Large intestine (tissue), 3 donors: ENCODE measurements at regions not wholly inside any gene's neighbourhood (a gene's known extent, or its start where the extent isn't known, plus 50 kb on each side); places are given as distances from the start of the nearest gene placed in this dataset.

Experiments used
- DNase-seq, 2 donors: peaks; one replicate each; pipeline versions ENCODE4 v3.0.0 to v3.0.0-alpha.2; 2013
- H3K27ac ChIP-seq: one replicate; pipeline ENCODE4 v1.5.1; 2013; ENCODE audit warnings: low read length
- H3K27me3 ChIP-seq: 2 replicates; pipeline ENCODE4 v1.6.1; 2013; ENCODE audit warnings: low read length; ENCODE audit not compliant: control insufficient read depth, insufficient read depth
- H3K36me3 ChIP-seq: 2 replicates; pipeline ENCODE4 v1.6.1; 2013; ENCODE audit warnings: low read length; ENCODE audit not compliant: control insufficient read depth, insufficient read depth
- H3K4me1 ChIP-seq: one replicate; pipeline ENCODE4 v1.6.1; 2013; ENCODE audit warnings: low read length; ENCODE audit not compliant: control insufficient read depth, insufficient read depth
- H3K4me3 ChIP-seq: one replicate; pipeline ENCODE4 v1.5.1; 2013; ENCODE audit warnings: low read length
- H3K9me3 ChIP-seq: one replicate; pipeline ENCODE4 v1.6.1; 2013; ENCODE audit warnings: mild to moderate bottlenecking, low read depth, low read length, moderate library complexity; ENCODE audit not compliant: control insufficient read depth
- WGBS: methylation state at CpG from one replicate; pipeline ENCODE4 v1.1.5; 2013; ENCODE audit warnings: low lambda C conversion rate; ENCODE audit not compliant: insufficient coverage; 5-methylcytosine and 5-hydroxymethylcytosine counted together

DNA sequence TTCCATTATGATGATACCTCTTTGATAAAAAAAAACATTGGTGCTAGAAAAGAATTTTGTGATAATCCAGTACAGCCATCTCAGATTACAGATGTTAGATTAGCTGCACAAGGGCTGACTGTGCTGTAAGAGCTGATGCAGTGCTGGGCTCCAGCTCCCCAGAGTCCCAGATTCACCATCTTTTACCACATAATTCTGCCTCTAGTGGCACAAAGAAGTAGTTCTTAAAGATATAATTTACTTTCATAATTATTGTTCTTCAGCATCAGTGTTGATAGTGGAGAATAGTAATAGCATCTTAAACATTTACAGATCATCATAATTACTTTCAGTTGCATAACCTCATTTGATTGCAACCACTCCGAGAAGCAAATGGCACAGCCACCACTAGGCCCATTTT lies 262.1 kb downstream of the BRINP2 start:
- 100% methylated on average over 1 of the region's 1 CpG for WGBS
- no peak for DNase-seq
- no peaks in the 10 kb centered on the region for H3K9me3 ChIP-seq
- H3K27me3 ChIP-seq, result no peaks in the 10 kb centered on the region
- H3K36me3 ChIP-seq, result no peaks in the 10 kb centered on the region
- no peaks in the 10 kb centered on the region for H3K4me1 ChIP-seq
- H3K4me3 ChIP-seq, result no peak overlapping the region
- no peak overlapping the region for H3K27ac ChIP-seq

DNA sequence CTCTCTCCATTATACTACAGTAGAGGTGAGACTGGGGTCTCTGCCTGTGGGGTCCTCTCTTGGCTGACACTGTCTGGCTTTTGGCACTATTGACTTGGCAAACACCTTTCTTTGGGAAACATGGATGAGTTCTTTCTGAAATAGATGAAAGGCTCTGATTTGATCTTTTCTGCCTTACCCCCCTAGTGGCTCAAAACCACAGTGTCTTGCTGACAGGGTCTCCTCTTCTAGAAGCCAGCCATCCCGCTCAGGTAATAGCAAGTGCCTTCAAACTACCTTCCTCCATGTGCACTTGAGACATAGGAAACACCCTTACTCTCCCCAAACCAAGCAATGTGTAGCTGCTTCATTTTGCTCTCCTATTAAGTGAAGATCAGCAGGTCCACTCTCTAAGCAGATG lies 260.4 kb downstream of the BRINP2 start:
- no peak for DNase-seq
- Histone ChIP-seq H3K4me1 (no peaks in the 10 kb centered on the region), H3K27ac (no peak overlapping the region), H3K36me3 (no peaks in the 10 kb centered on the region), H3K27me3 (no peaks in the 10 kb centered on the region), H3K4me3 (no peak overlapping the region), H3K9me3 (no peaks in the 10 kb centered on the region)
- WGBS, result no CpG with 5 or more reads among the region's 1 CpG

DNA sequence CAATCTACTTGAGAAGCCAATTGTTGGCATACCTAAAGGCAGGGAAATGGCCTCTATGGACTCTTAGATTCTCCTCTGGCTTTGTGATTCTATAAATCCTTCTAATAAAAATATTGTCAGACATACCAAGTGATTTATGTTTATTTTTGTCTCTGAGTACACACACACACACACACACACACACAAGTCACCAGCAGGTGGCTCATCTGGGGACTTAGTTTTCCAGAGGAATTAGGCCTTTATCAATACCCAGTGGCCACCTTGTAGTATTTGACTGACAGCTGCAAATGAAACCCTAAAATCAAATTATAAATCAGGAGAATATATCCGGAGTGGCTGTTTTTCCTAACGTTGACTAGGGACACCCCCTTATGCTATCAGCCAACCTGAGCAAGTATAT lies 258.5 kb downstream of the BRINP2 start:
- DNase-seq, result no peak
- no peak overlapping the region for H3K27ac ChIP-seq
- no peaks in the 10 kb centered on the region for H3K9me3 ChIP-seq
- H3K36me3 ChIP-seq, result no peaks in the 10 kb centered on the region
- WGBS, result no CpG with 5 or more reads among the region's 2 CpGs
- H3K4me1 ChIP-seq, result no peaks in the 10 kb centered on the region
- H3K4me3 ChIP-seq, result no peak overlapping the region
- no peaks in the 10 kb centered on the region for H3K27me3 ChIP-seq

DNA sequence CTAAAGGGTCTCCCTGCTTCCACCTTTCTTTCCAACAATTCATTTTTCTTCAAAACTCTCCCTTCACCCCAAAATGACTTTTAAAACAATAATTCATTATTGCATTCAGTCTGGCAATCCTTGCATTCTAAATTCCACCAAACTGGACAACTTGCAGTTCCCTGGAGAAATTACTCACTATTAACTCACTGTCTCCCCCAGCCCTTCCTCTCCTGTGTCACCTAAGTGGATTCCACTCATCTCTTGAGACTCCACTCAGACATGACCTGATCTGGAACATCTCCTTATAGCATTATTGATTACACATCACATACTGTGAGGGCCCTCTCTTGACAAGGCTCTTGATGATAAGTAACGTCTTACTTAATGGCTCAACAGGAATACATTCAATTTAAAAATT lies 257.1 kb downstream of the BRINP2 start:
- no peak overlapping the region for H3K4me3 ChIP-seq
- no peaks in the 10 kb centered on the region for H3K36me3 ChIP-seq
- H3K9me3 ChIP-seq, result no peaks in the 10 kb centered on the region
- WGBS, result 83% methylated on average over 1 of the region's 1 CpG
- H3K27me3 ChIP-seq, result no peaks in the 10 kb centered on the region
- no peak overlapping the region for H3K27ac ChIP-seq
- no peaks in the 10 kb centered on the region for H3K4me1 ChIP-seq
- no peak for DNase-seq

DNA sequence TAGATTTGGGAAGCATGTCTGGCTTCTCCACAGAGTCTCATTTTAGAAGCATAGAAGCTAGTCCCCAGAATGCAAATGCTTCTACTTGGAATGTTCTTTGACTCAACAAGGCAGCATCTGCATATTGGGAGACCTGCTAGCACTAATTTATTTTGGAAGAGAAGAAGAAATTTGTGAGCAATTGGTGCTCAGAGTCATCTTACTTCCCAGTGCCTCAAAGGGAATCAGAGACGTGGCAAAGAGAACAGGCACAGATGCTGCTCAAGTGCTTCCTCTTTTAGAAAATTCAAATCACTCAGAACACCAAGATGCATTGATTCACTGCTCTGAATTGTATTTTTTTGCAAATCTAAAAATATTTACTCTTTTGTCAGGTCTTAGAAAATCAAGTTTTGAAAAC lies 255.7 kb downstream of the BRINP2 start:
- no peak overlapping the region for H3K27ac ChIP-seq
- H3K4me3 ChIP-seq, result no peak overlapping the region
- no peaks in the 10 kb centered on the region for H3K4me1 ChIP-seq
- no peaks in the 10 kb centered on the region for H3K27me3 ChIP-seq
- H3K36me3 ChIP-seq, result no peaks in the 10 kb centered on the region
- DNase-seq, result no peak
- H3K9me3 ChIP-seq, result no peaks in the 10 kb centered on the region
- 50% methylated on average over 1 of the region's 1 CpG for WGBS

DNA sequence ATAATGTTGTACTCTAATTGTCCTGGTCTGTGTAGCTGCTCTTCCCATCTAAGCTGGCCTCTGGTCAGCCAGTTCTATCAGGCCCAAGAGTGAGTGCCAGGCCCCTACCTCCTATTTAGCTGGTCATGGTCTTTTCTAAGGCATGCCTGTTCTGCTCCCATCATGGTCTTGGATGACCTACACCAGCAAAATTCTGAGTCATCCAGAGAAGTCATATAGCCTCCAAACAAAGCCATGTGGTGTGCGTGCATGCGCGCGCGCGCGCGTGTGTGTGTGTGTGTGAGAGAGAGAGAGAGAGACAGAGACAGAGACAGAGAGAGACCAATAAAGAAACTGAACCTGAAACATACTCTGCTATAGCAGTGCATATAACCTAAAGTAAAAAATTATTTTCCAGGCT lies 254.4 kb downstream of the BRINP2 start:
- H3K4me3 ChIP-seq, result no peak overlapping the region
- H3K27ac ChIP-seq, result no peak overlapping the region
- no peaks in the 10 kb centered on the region for H3K4me1 ChIP-seq
- WGBS, result no CpG with 5 or more reads among the region's 8 CpGs
- H3K36me3 ChIP-seq, result no peaks in the 10 kb centered on the region
- no peaks in the 10 kb centered on the region for H3K27me3 ChIP-seq
- no peak for DNase-seq
- H3K9me3 ChIP-seq, result no peaks in the 10 kb centered on the region

DNA sequence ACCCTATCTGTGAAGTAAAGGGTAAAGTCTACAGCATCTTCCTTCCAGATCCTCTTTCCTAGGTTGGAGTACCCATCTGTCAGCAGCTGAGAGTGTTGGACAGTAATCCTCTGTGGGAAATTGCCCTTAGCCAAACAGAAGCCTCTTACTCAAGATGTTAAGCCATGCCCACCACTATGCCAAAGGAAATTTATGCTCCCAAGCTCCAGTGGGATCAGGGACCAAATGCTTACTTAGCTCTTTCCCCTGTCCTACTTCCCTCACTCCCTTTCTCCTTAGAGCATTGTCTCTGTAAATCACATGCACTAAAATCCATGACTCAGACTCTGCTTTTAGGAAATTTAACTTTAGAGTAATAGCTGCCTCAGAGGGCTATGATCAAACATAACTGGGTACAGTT lies 254.0 kb downstream of the BRINP2 start:
- Histone ChIP-seq H3K4me3 (no peak overlapping the region), H3K36me3 (no peaks in the 10 kb centered on the region), H3K4me1 (no peaks in the 10 kb centered on the region), H3K27me3 (no peaks in the 10 kb centered on the region), H3K9me3 (no peaks in the 10 kb centered on the region), H3K27ac (no peak overlapping the region)
- no peak for DNase-seq

DNA sequence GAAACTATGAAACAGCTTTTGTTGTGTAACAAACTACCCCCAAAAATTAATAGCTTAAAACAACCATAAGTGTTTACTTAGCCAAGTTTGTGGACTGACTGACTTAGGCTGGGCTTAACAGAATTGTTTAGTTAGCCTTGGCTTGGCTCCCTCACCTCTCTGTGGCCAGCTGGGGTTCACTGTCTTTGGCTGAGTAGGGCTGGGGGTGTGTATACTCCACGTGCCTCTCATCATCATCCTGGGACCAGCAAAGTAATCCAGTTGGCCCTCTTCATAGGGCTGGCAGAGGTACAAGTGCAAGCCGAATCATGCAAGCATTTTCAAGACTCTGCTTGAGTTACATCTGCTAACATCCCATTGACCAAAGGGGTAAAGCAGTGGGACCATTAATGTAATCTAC lies 252.3 kb downstream of the BRINP2 start:
- Histone ChIP-seq H3K27me3 (no peaks in the 10 kb centered on the region), H3K4me3 (no peak overlapping the region), H3K27ac (no peak overlapping the region), H3K4me1 (no peaks in the 10 kb centered on the region), H3K36me3 (no peaks in the 10 kb centered on the region), H3K9me3 (no peaks in the 10 kb centered on the region)
- peak in 1 of 2 donors; percentile 7 for DNase-seq
- no CpG with 5 or more reads among the region's 2 CpGs for WGBS

DNA sequence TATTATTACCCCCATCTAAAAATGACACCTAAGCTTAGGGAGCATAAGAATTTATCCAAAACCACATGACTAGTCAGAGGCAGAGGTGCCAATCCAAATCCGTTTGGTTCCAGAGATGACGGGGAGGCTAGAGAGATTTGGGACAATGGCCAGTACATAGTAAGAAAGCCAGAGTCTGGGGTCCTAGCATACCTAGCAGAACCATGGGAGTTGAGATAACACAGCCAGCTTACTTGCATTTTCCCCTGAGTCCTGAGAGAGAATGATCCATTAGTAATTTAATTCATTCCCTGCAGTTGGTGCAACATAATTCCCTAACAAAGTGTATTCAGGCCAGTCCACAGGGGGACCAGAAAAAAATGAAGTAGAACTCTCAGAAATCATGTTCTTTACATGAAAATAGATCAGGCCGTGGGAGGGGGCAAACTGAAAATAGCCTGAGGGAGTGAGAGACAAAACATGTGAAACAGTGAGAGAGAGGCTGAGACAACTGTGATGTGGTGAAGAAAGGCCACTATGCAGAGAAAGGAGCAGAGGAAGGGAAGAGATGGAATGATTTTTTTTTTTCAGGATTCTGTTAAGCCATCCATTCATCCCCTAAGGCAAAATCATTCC lies 243.3 kb downstream of the BRINP2 start:
- H3K4me3 ChIP-seq, result no peak overlapping the region
- no peaks in the 10 kb centered on the region for H3K36me3 ChIP-seq
- DNase-seq, result no peak
- 86% methylated on average over 1 of the region's 3 CpGs for WGBS
- H3K27me3 ChIP-seq, result no peaks in the 10 kb centered on the region
- no peak overlapping the region for H3K27ac ChIP-seq
- no peaks in the 10 kb centered on the region for H3K4me1 ChIP-seq
- no peaks in the 10 kb centered on the region for H3K9me3 ChIP-seq

DNA sequence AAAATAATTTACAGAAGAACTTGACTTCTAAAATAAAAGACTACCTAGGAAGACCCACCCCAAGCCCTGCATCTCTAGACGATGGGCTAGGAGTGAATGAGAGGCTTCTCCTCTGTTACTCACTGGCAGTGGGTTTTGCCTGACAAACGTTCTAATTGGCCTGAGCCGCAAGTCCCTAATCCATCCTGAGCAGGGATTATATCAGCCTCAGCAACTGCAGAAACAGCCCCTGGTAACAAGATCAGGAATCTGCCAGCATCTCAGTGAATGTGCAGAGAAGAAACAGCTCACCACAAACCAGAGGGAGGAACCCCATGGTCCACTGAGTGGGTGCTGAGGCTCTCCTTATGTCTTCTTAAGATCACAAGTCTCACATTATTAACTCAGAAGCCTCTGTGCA lies 240.6 kb downstream of the BRINP2 start:
- Histone ChIP-seq H3K27me3 (no peaks in the 10 kb centered on the region), H3K4me3 (no peak overlapping the region), H3K27ac (no peak overlapping the region), H3K9me3 (no peaks in the 10 kb centered on the region), H3K36me3 (no peaks in the 10 kb centered on the region), H3K4me1 (no peaks in the 10 kb centered on the region)
- no peak for DNase-seq
- WGBS, result no CpG with 5 or more reads among the region's 3 CpGs

DNA sequence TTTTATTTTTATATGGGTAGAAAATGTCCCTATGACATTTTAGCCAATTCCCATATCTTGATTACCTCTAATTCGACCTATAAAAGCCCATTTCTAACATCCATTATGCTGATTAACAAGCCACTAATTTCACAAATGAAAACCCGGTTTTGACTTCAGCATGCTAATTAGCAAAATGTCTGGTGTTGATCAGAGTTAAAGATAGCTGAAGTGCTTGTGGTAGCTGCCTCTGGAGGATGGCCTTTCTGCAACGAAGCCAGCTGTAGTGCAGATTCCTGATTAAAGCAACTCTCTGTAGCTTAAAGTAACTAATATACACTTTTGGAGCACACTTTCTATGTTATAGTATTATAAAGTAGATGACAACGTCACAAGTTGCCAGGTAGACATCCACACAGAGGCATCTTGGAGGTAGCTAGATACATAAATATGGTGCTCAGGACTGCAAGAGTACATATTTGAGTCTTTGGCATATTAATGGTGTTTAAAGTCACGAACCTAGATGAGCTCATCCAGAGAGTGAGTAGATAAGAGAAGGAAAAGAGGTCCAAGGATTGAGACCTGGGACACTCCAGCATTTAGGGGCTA lies 239.5 kb downstream of the BRINP2 start:
- no peak overlapping the region for H3K27ac ChIP-seq
- H3K9me3 ChIP-seq, result no peaks in the 10 kb centered on the region
- no peak for DNase-seq
- no CpG with 5 or more reads among the region's 5 CpGs for WGBS
- no peaks in the 10 kb centered on the region for H3K36me3 ChIP-seq
- H3K4me3 ChIP-seq, result no peak overlapping the region
- H3K27me3 ChIP-seq, result no peaks in the 10 kb centered on the region
- H3K4me1 ChIP-seq, result no peaks in the 10 kb centered on the region
